HEK293 (cell line): ENCODE measurements at regions not wholly inside any gene's neighbourhood (a gene's known extent, or its start where the extent isn't known, plus 50 kb on each side); places are given as distances from the start of the nearest gene placed in this dataset.

Experiments
- CTCF ChIA-PET: fragments of 350-600 bp; formaldehyde crosslinking; extraction: SDS; loops from one replicate; lab custom pipeline; 2021; ENCODE audit warnings: antibody characterized with exemption; lab: Yijun Ruan, JAX
- POLR2A ChIA-PET: fragments of 300-600 bp; formaldehyde crosslinking; extraction: SDS; loops from one replicate; lab custom pipeline; 2020; ENCODE audit warnings: antibody characterized with exemption, inconsistent platforms; lab: Yijun Ruan, JAX
- H3K27ac ChIP-seq: fragments of 200-500 bp; sonication (Bioruptor generic); 2 replicates; pipeline ENCODE4 v1.5.1; 2014; ENCODE audit warnings: low read depth, low read length, control low read depth, inconsistent platforms; ENCODE audit errors: extremely low read depth
- H3K36me3 ChIP-seq, 2 experiments: fragments of 200-500 bp in 1 of 2; sonication (Bioruptor generic) in 1 of 2; 1 replicate in 1 of 2; 2 replicates in 1 of 2; pipeline ENCODE4 v1.5.1; 2014 to 2017; ENCODE audit warnings: inconsistent platforms in 2 of 2, low read length in 2 of 2; ENCODE audit not compliant: control insufficient read depth in 2 of 2, insufficient read depth in 1 of 2
- H3K4me1 ChIP-seq: fragments of 200-500 bp; sonication (Bioruptor generic); 2 replicates; pipeline ENCODE4 v1.5.1; 2014; ENCODE audit warnings: mild to moderate bottlenecking, low read length, inconsistent platforms; ENCODE audit not compliant: control insufficient read depth, insufficient read depth
- H3K4me3 ChIP-seq: 2 replicates; pipeline ENCODE4 v1.5.1; 2011; ENCODE audit warnings: low read depth, mild to moderate bottlenecking, control low read depth, low read length, moderate library complexity
- H3K9me3 ChIP-seq: fragments of 200-500 bp; sonication (Bioruptor generic); 2 replicates; pipeline ENCODE4 v1.5.1; 2014; ENCODE audit warnings: low read depth, low read length, inconsistent platforms; ENCODE audit not compliant: control insufficient read depth, insufficient read depth
- IKZF3 ChIP-seq: fragments of 450-650 bp; IDR thresholded peaks from 2 replicates; pipeline ENCODE4 v1.5.0; 2018; ENCODE audit warnings: missing biosample characterization, mild to moderate bottlenecking, missing genetic modification characterization, moderate library complexity
- KLF8 ChIP-seq: fragments of 450-650 bp; formaldehyde crosslinking; IDR thresholded peaks from 2 replicates; pipeline ENCODE4 v1.5.1; 2016; ENCODE audit warnings: missing biosample characterization, missing genetic modification characterization
- PRDM10 ChIP-seq: fragments of 450-650 bp; formaldehyde crosslinking; IDR thresholded peaks from 2 replicates; pipeline ENCODE4 v1.5.1; 2016; ENCODE audit warnings: missing biosample characterization, missing genetic modification characterization
- REPIN1 ChIP-seq: fragments of 450-650 bp; formaldehyde crosslinking; IDR thresholded peaks from 2 replicates; pipeline ENCODE4 v1.5.1; 2017; ENCODE audit warnings: missing biosample characterization, missing genetic modification characterization, low read depth
- SP2 ChIP-seq: fragments of 450-650 bp; formaldehyde crosslinking; IDR thresholded peaks from 2 replicates; pipeline ENCODE4 v1.5.1; 2016; ENCODE audit warnings: missing biosample characterization, missing genetic modification characterization
- ZBTB48 ChIP-seq: fragments of 450-650 bp; formaldehyde crosslinking; IDR thresholded peaks from 2 replicates; pipeline ENCODE4 v1.5.1; 2016; ENCODE audit warnings: missing biosample characterization, missing genetic modification characterization
- ZBTB7A ChIP-seq: fragments of 450-650 bp; formaldehyde crosslinking; IDR thresholded peaks from 2 replicates; pipeline ENCODE4 v1.5.1; 2016; ENCODE audit warnings: low read depth, missing biosample characterization, missing genetic modification characterization
- ZNF10 ChIP-seq: fragments of 450-650 bp; formaldehyde crosslinking; IDR thresholded peaks from 2 replicates; pipeline ENCODE4 v1.5.1; 2017; ENCODE audit warnings: missing biosample characterization, missing genetic modification characterization
- ZNF146 ChIP-seq: fragments of 450-650 bp; formaldehyde crosslinking; IDR thresholded peaks from 2 replicates; pipeline ENCODE4 v1.5.1; 2016; ENCODE audit warnings: missing biosample characterization, missing genetic modification characterization
- ZNF211 ChIP-seq: fragments of 450-650 bp; formaldehyde crosslinking; IDR thresholded peaks from 2 replicates; pipeline ENCODE4 v1.5.1; 2016; ENCODE audit warnings: low read depth, missing biosample characterization, missing genetic modification characterization
- ZNF239 ChIP-seq: fragments of 450-650 bp; formaldehyde crosslinking; IDR thresholded peaks from 2 replicates; pipeline ENCODE4 v1.5.1; 2016; ENCODE audit warnings: missing biosample characterization, missing genetic modification characterization
- ZNF26 ChIP-seq: fragments of 450-650 bp; formaldehyde crosslinking; IDR thresholded peaks from 2 replicates; pipeline ENCODE4 v1.5.1; 2016; ENCODE audit warnings: missing biosample characterization, missing genetic modification characterization
- ZNF274 ChIP-seq, 2 experiments: fragments of 200-500 bp in 1 of 2; fragments of 450-650 bp in 1 of 2; sonication (Bioruptor generic) in 1 of 2; formaldehyde crosslinking in 1 of 2; IDR thresholded peaks; 2 replicates each; pipeline versions ENCODE4 v1.5.1 to v1.6.1; 2014 to 2016; ENCODE audit warnings: borderline replicate concordance in 1 of 2, inconsistent platforms in 1 of 2, low read length in 1 of 2, missing biosample characterization in 1 of 2, missing genetic modification characterization in 1 of 2
- ZNF280C ChIP-seq: fragments of 450-650 bp; formaldehyde crosslinking; IDR thresholded peaks from 2 replicates; pipeline ENCODE4 v1.5.1; 2016; ENCODE audit warnings: missing biosample characterization, missing genetic modification characterization
- ZNF292 ChIP-seq: fragments of 450-650 bp; formaldehyde crosslinking; IDR thresholded peaks from 2 replicates; pipeline ENCODE4 v1.5.1; 2016; ENCODE audit warnings: low read depth, missing biosample characterization, missing genetic modification characterization, borderline replicate concordance
- ZNF302 ChIP-seq: fragments of 450-650 bp; formaldehyde crosslinking; IDR thresholded peaks from 2 replicates; pipeline ENCODE4 v1.5.1; 2016; ENCODE audit warnings: missing biosample characterization, missing genetic modification characterization, low read depth
- ZNF311 ChIP-seq: fragments of 450-650 bp; formaldehyde crosslinking; IDR thresholded peaks from 2 replicates; pipeline ENCODE4 v1.5.1; 2017; ENCODE audit warnings: missing biosample characterization, missing genetic modification characterization, borderline replicate concordance
- ZNF354C ChIP-seq: fragments of 450-650 bp; formaldehyde crosslinking; IDR thresholded peaks from 2 replicates; pipeline ENCODE4 v1.5.1; 2016; ENCODE audit warnings: missing biosample characterization, missing genetic modification characterization, low read depth, borderline replicate concordance
- ZNF423 ChIP-seq: fragments of 450-650 bp; formaldehyde crosslinking; IDR thresholded peaks from 2 replicates; pipeline ENCODE4 v1.5.1; 2016; ENCODE audit warnings: missing biosample characterization, missing genetic modification characterization
- ZNF558 ChIP-seq: fragments of 450-650 bp; formaldehyde crosslinking; IDR thresholded peaks from 2 replicates; pipeline ENCODE4 v1.5.1; 2016; ENCODE audit warnings: missing biosample characterization, missing genetic modification characterization
- ZNF610 ChIP-seq: fragments of 450-650 bp; formaldehyde crosslinking; IDR thresholded peaks from 2 replicates; pipeline ENCODE4 v1.5.1; 2016; ENCODE audit warnings: missing biosample characterization, missing genetic modification characterization, borderline replicate concordance
- ZNF670 ChIP-seq: fragments of 450-650 bp; formaldehyde crosslinking; IDR thresholded peaks from 2 replicates; pipeline ENCODE4 v1.5.1; 2016; ENCODE audit warnings: missing biosample characterization, missing genetic modification characterization, low read depth
- ZNF677 ChIP-seq: fragments of 450-650 bp; IDR thresholded peaks from 2 replicates; pipeline ENCODE4 v1.5.0; 2018; ENCODE audit warnings: missing biosample characterization, mild to moderate bottlenecking, missing genetic modification characterization, moderate library complexity
- ZNF701 ChIP-seq: fragments of 450-650 bp; formaldehyde crosslinking; IDR thresholded peaks from 2 replicates; pipeline ENCODE4 v1.5.1; 2016; ENCODE audit warnings: missing biosample characterization, missing genetic modification characterization
- ZSCAN18 ChIP-seq: fragments of 450-650 bp; formaldehyde crosslinking; IDR thresholded peaks from 2 replicates; pipeline ENCODE4 v1.5.1; 2016; ENCODE audit warnings: missing biosample characterization, missing genetic modification characterization
- ZSCAN23 ChIP-seq: fragments of 450-650 bp; formaldehyde crosslinking; IDR thresholded peaks from 2 replicates; pipeline ENCODE4 v1.5.1; 2016; ENCODE audit warnings: missing biosample characterization, missing genetic modification characterization

- H3K4me3 ChIP-seq, result no peak overlapping the region
- TF ChIP-seq ZNF354C (tag by site-specific recombination) (no peak), ZNF274 (IDR thresholded peaks at IDR 0.05; ENCODE audit: low read length) (no peak), ZNF274 (tag by site-specific recombination; IDR thresholded peaks at IDR 0.05; ENCODE audit: borderline replicate concordance) (no peak), ZNF610 (tag by site-specific recombination) (no peak), ZSCAN23 (tag by site-specific recombination) (no peak), ZNF670 (tag by site-specific recombination) (no peak), ZNF10 (tag by site-specific recombination) (no peak), ZNF423 (tag by site-specific recombination) (no peak), ZNF26 (no peak)
- CTCF ChIA-PET, result no interaction called here
Measured at GRCh38 chr3:96169111-96169766, 645.2 kb upstream of the EPHA6 start.

GRCh38 chr3:96172917-96173316, 641.5 kb upstream of the EPHA6 start:
- ChIA-PET CTCF (no interaction called here), POLR2A (no interaction called here)
- no peak overlapping the region for H3K4me3 ChIP-seq
- H3K36me3 ChIP-seq, result no peaks in the 10 kb centered on the region
- no peak overlapping the region for H3K27ac ChIP-seq
- TF ChIP-seq ZNF292 (tag by site-specific recombination) (no peak), ZNF701 (tag by site-specific recombination) (no peak), KLF8 (tag by site-specific recombination) (no peak), ZNF311 (tag by site-specific recombination) (no peak), IKZF3 (no peak), ZNF280C (no peak), ZNF558 (tag by site-specific recombination) (no peak), PRDM10 (tag by site-specific recombination) (no peak), ZNF211 (tag by site-specific recombination) (no peak), ZBTB48 (tag by site-specific recombination) (no peak), REPIN1 (tag by site-specific recombination) (no peak), ZBTB7A (tag by site-specific recombination) (no peak), SP2 (tag by site-specific recombination) (no peak), ZNF146 (tag by site-specific recombination) (no peak), ZNF302 (tag by site-specific recombination) (no peak), ZNF239 (no peak), ZNF274 (IDR thresholded peaks at IDR 0.05; ENCODE audit: low read length) (no peak), ZNF274 (tag by site-specific recombination; IDR thresholded peaks at IDR 0.05; ENCODE audit: borderline replicate concordance) (no peak), ZNF677 (tag by site-specific recombination) (no peak), ZSCAN18 (tag by site-specific recombination) (no peak)
- H3K9me3 ChIP-seq, result no peaks in the 10 kb centered on the region
- H3K4me1 ChIP-seq, result no peaks in the 10 kb centered on the region

More at GRCh38 chr3:96169111-96169766, 645.2 kb upstream of the EPHA6 start:
- H3K9me3 ChIP-seq, result no peaks in the 10 kb centered on the region
- no peak overlapping the region for H3K27ac ChIP-seq
- H3K36me3 ChIP-seq, result no peaks in the 10 kb centered on the region
- H3K4me1 ChIP-seq, result no peaks in the 10 kb centered on the region
- POLR2A ChIA-PET, result no interaction called here
